ENCODE measurements at regions not wholly inside any gene's neighbourhood (a gene's known extent, or its start where the extent isn't known, plus 50 kb on each side); places are given as distances from the start of the nearest gene placed in this dataset.

DNA sequence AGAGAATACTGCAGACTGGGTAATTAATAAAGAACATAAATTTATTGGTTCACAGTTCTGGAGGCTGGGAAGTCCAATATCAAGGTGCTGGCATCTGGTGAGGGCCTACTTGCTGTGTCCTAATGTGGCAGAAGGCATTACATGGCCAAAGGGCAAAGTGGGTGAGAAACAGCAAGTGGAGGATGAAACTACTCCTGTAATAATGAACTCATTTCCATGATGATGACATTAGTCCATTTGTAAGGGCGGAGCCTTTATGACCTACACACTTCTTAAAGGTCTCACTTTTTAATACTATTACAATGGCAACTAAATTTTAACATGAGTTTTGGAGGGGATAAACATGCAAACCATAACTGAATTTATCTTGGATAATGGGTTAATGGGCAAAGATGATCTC is 139.6 kb upstream of the SGO1 start:
- Mint-ChIP-seq H3K27me3 (ENCODE audit: low read depth) (no peaks in the 10 kb centered on the region; the same call in 1 of the 2 replicates), H3K4me3 (no peak overlapping the region), H3K4me1 (peaks cover 8% of the 10 kb centered on the region in 2 experiments), H3K9me3 (no peaks in the 10 kb centered on the region), H3K27ac (no peak overlapping the region), H3K36me3 (ENCODE audit: insufficient read depth in 1 of 3, low read depth in 3 of 3) (peaks cover 0 to 2% (median 0%) of the 10 kb centered on the region in 3 experiments; a peak in 1 of 7 replicates)
- no peak overlapping the region for H2BK12ac ChIP-seq (ENCODE audit: insufficient read length, low read depth, low read length)
- no peak for DNase-seq
- H3K9me3 ChIP-seq (ENCODE audit: control insufficient read depth, low read depth, low read length), result no peaks in the 10 kb centered on the region
- no peaks in the 10 kb centered on the region; the same call in 1 of the 2 replicates for H3K4me1 ChIP-seq (ENCODE audit: insufficient read depth, low read length)
- no peak overlapping the region for H3K18ac ChIP-seq (ENCODE audit: insufficient read length, low read depth, low read length)
- H2BK20ac ChIP-seq (ENCODE audit: low read depth, low read length, poor library complexity, severe bottlenecking), result no peak overlapping the region
- no peak overlapping the region for H2AK5ac ChIP-seq (ENCODE audit: insufficient read length, low read length)
- TF ChIP-seq, protein P1, sequence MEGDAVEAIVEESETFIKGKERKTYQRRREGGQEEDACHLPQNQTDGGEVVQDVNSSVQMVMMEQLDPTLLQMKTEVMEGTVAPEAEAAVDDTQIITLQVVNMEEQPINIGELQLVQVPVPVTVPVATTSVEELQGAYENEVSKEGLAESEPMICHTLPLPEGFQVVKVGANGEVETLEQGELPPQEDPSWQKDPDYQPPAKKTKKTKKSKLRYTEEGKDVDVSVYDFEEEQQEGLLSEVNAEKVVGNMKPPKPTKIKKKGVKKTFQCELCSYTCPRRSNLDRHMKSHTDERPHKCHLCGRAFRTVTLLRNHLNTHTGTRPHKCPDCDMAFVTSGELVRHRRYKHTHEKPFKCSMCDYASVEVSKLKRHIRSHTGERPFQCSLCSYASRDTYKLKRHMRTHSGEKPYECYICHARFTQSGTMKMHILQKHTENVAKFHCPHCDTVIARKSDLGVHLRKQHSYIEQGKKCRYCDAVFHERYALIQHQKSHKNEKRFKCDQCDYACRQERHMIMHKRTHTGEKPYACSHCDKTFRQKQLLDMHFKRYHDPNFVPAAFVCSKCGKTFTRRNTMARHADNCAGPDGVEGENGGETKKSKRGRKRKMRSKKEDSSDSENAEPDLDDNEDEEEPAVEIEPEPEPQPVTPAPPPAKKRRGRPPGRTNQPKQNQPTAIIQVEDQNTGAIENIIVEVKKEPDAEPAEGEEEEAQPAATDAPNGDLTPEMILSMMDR (conservative IDR thresholded peaks at IDR 0.05), result no peak
- no peak overlapping the region for H2BK120ac ChIP-seq (ENCODE audit: low read depth, low read length, poor library complexity, severe bottlenecking)
- no peak overlapping the region for H3K23ac ChIP-seq (ENCODE audit: insufficient read length, low read depth, low read length)
- H4K5ac ChIP-seq (ENCODE audit: insufficient read length, low read depth, low read length), result no peak overlapping the region
- no peak overlapping the region for H2AFZ ChIP-seq (ENCODE audit: low read length)
- no peak overlapping the region for H3K4me2 ChIP-seq (ENCODE audit: insufficient read depth, insufficient read length, low read length)
- H2BK5ac ChIP-seq (ENCODE audit: insufficient read length, low read length), result no peak overlapping the region
- no peak overlapping the region for H3K27ac ChIP-seq (ENCODE audit: insufficient read length, low read depth, low read length)
- no peak overlapping the region for H4K8ac ChIP-seq (replicated peaks; ENCODE audit: insufficient read length, low read depth, low read length)
- H2BK15ac ChIP-seq (ENCODE audit: low read depth, low read length), result no peak overlapping the region
- H3K27me3 ChIP-seq (ENCODE audit: insufficient read depth, low read length), result no peaks in the 10 kb centered on the region
- H3K4ac ChIP-seq (ENCODE audit: low read depth, low read length), result no peak overlapping the region
- H3K79me1 ChIP-seq (ENCODE audit: insufficient read depth, low read depth, low read length, poor library complexity, severe bottlenecking), result no peaks in the 10 kb centered on the region
- WGBS (ENCODE audit: extremely low coverage, insufficient read length, low lambda C conversion rate), result no CpG with 5 or more reads among the region's 1 CpG
- H4K20me1 ChIP-seq (ENCODE audit: control insufficient read depth, insufficient read depth, insufficient read length), result no peaks in the 10 kb centered on the region
- H3T11ph ChIP-seq (ENCODE audit: low read length), result no peak overlapping the region
- H3K79me2 ChIP-seq (ENCODE audit: insufficient read depth, low read length), result no peaks in the 10 kb centered on the region
- H3K14ac ChIP-seq (ENCODE audit: insufficient read depth, low read length), result no peak overlapping the region
- H3K23me2 ChIP-seq (ENCODE audit: insufficient read length, low read depth, low read length, poor library complexity, severe bottlenecking), result no peaks in the 10 kb centered on the region
- H3K9ac ChIP-seq (ENCODE audit: extremely low read depth, insufficient read length, low read length), result no peak overlapping the region
- no peak overlapping the region for H3K56ac ChIP-seq (ENCODE audit: insufficient read length, low read depth, low read length)
- H4K91ac ChIP-seq (ENCODE audit: insufficient read length, low read depth, low read length), result no peak overlapping the region

Measured in H9 (cell line).